GM23338 (cell line): ENCODE measurements at regions not wholly inside any gene's neighbourhood (a gene's known extent, or its start where the extent isn't known, plus 50 kb on each side); places are given as distances from the start of the nearest gene placed in this dataset.

Source experiments
- ATAC-seq: fragments of 200-7000 bp; cut with Tn5 transposase; 3 replicates; pipeline ENCODE4 v1.9.1; 2020
- DNase-seq: peaks from one replicate; pipeline ENCODE4 v3.0.0-alpha.2; 2015; ENCODE audit warnings: low spot score
- H2AFZ ChIP-seq: fragments of 200-600 bp; sonication (generic); 2 replicates; pipeline ENCODE4 v1.8.0; 2016; ENCODE audit warnings: antibody characterized with exemption, mild to moderate bottlenecking, moderate library complexity
- H3F3A ChIP-seq: fragments of 200-600 bp; sonication (generic); replicated peaks from 2 replicates; pipeline ENCODE4 v1.8.0; 2017; ENCODE audit warnings: antibody characterized with exemption, mixed run types, low read depth
- H3K27ac ChIP-seq: fragments of 200-600 bp; sonication (generic); 2 replicates; pipeline ENCODE4 v1.6.1; 2016; ENCODE audit warnings: low read depth
- H3K27me3 ChIP-seq: fragments of 200-600 bp; sonication (generic); 2 replicates; pipeline ENCODE4 v1.8.0; 2016; ENCODE audit warnings: mild to moderate bottlenecking, mixed run types, moderate library complexity; ENCODE audit not compliant: insufficient read depth
- H3K36me3 ChIP-seq: fragments of 200-600 bp; sonication (generic); 2 replicates; pipeline ENCODE4 v1.8.0; 2016; ENCODE audit warnings: mild to moderate bottlenecking; ENCODE audit not compliant: insufficient read depth
- H3K4me1 ChIP-seq: fragments of 200-600 bp; sonication (generic); 2 replicates; pipeline ENCODE4 v1.8.0; 2016; ENCODE audit warnings: mild to moderate bottlenecking, moderate library complexity; ENCODE audit not compliant: insufficient read depth
- H3K4me2 ChIP-seq: fragments of 200-600 bp; sonication (generic); 2 replicates; pipeline ENCODE4 v1.7.1; 2017; ENCODE audit warnings: mixed run types
- H3K4me3 ChIP-seq: fragments of 200-600 bp; sonication (generic); 2 replicates; pipeline ENCODE4 v1.6.1; 2016; ENCODE audit warnings: mixed run types
- H3K79me2 ChIP-seq: fragments of 200-600 bp; sonication (generic); replicated peaks from 2 replicates; pipeline ENCODE4 v1.8.0; 2017; ENCODE audit warnings: mild to moderate bottlenecking; ENCODE audit not compliant: insufficient read depth
- H3K9me2 ChIP-seq: fragments of 200-600 bp; sonication (generic); 2 replicates; pipeline ENCODE4 v1.8.0; 2017; ENCODE audit not compliant: insufficient read depth
- H4K20me1 ChIP-seq: fragments of 200-600 bp; sonication (generic); replicated peaks from 2 replicates; pipeline ENCODE4 v1.8.0; 2017; ENCODE audit warnings: mild to moderate bottlenecking; ENCODE audit not compliant: insufficient read depth
- H3K27ac Mint-ChIP-seq: 2 replicates; pipeline ENCODE4 v1.8.0; 2020; ENCODE audit warnings: inconsistent platforms, mild to moderate bottlenecking, moderate library complexity, mixed read lengths
- H3K27me3 Mint-ChIP-seq: 3 replicates; pipeline ENCODE4 v1.8.0; 2022; ENCODE audit warnings: low read depth, mild to moderate bottlenecking, moderate library complexity, mixed read lengths, inconsistent platforms; ENCODE audit not compliant: insufficient read depth, poor library complexity
- H3K36me3 Mint-ChIP-seq: 3 replicates; pipeline ENCODE4 v1.8.0; 2021; ENCODE audit warnings: low read depth, mild to moderate bottlenecking, inconsistent platforms, moderate library complexity, mixed read lengths
- H3K4me1 Mint-ChIP-seq: 3 replicates; pipeline ENCODE4 v1.8.0; 2020; ENCODE audit warnings: mild to moderate bottlenecking, inconsistent platforms, mixed read lengths
- H3K4me3 Mint-ChIP-seq: 3 replicates; pipeline ENCODE4 v1.8.0; 2021; ENCODE audit warnings: moderate library complexity, mild to moderate bottlenecking, inconsistent platforms, mixed read lengths
- H3K9me3 Mint-ChIP-seq: 3 replicates; pipeline ENCODE4 v1.8.0; 2020; ENCODE audit warnings: moderate library complexity, mild to moderate bottlenecking, inconsistent platforms, mixed read lengths
- CREB1 ChIP-seq: fragments of 250-450 bp; sonication (Bioruptor Pico); IDR thresholded peaks from 2 replicates; pipeline ENCODE4 v1.5.0; 2020; ENCODE audit warnings: low read depth, mild to moderate bottlenecking, moderate library complexity
- CTCF ChIP-seq, 2 experiments: fragments of 200-600 bp in 1 of 2; sonication (generic) in 1 of 2; conservative IDR thresholded peaks; 2 replicates each; pipeline versions ENCODE4 v1.5.1 to v1.6.1; 2016 to 2017; ENCODE audit warnings: antibody characterized with exemption in 2 of 2, low read depth in 2 of 2, mild to moderate bottlenecking in 2 of 2, moderate library complexity in 1 of 2
- ETS1 ChIP-seq: IDR thresholded peaks from 2 replicates; pipeline ENCODE4 v1.6.1; 2016; ENCODE audit warnings: antibody characterized with exemption
- EZH2 ChIP-seq: fragments of 200-600 bp; sonication (generic); IDR thresholded peaks from one replicate; pipeline ENCODE4 v1.8.0; 2017; ENCODE audit warnings: antibody characterized with exemption, mild to moderate bottlenecking, low read depth; ENCODE audit not compliant: unreplicated experiment
- EZH2phosphoT487 ChIP-seq: fragments of 200-600 bp; sonication (generic); IDR thresholded peaks from one replicate; pipeline ENCODE4 v1.8.1; 2018; ENCODE audit warnings: antibody characterized with exemption; ENCODE audit not compliant: unreplicated experiment
- JUNB ChIP-seq: IDR thresholded peaks from one replicate; pipeline ENCODE4 v1.6.1; 2016; ENCODE audit warnings: antibody characterized with exemption; ENCODE audit not compliant: unreplicated experiment
- NANOG ChIP-seq: IDR thresholded peaks from 2 replicates; pipeline ENCODE4 v1.6.1; 2016; ENCODE audit warnings: antibody characterized with exemption, borderline replicate concordance
- REST ChIP-seq: IDR thresholded peaks from one replicate; pipeline ENCODE4 v1.6.1; 2018; ENCODE audit warnings: antibody characterized with exemption; ENCODE audit not compliant: unreplicated experiment
- STAT1 ChIP-seq: IDR thresholded peaks from one replicate; pipeline ENCODE4 v1.6.1; 2016; ENCODE audit warnings: antibody characterized with exemption; ENCODE audit not compliant: unreplicated experiment
- ZNF114 ChIP-seq: fragments of 250-450 bp; sonication (Bioruptor Pico); IDR thresholded peaks from 2 replicates; pipeline ENCODE4 v1.5.0; 2020; ENCODE audit warnings: mild to moderate bottlenecking, moderate library complexity
- ZNF331 ChIP-seq: fragments of 250-450 bp; sonication (Bioruptor Pico); IDR thresholded peaks from 2 replicates; pipeline ENCODE4 v1.5.0; 2020; ENCODE audit warnings: low read depth, mild to moderate bottlenecking, moderate library complexity

- Mint-ChIP-seq H3K36me3 (no peaks in the 10 kb centered on the region), H3K9me3 (no peaks in the 10 kb centered on the region), H3K4me1 (no peaks in the 10 kb centered on the region), H3K4me3 (no peak overlapping the region), H3K27me3 (peaks cover 3% of the 10 kb centered on the region), H3K27ac (no peak overlapping the region)
- TF ChIP-seq ZNF331 (no peak), JUNB (no peak), CREB1 (CRISPR knock-in tag) (no peak), ETS1 (no peak), CTCF (conservative IDR thresholded peaks at IDR 0.05; ENCODE audit: low read depth in 2 of 2) (no peak), NANOG (no peak), REST (no peak), ZNF114 (CRISPR knock-in tag) (no peak), STAT1 (no peak), EZH2phosphoT487 (no peak)
- Histone ChIP-seq H3K9me2 (peaks cover 18% of the 10 kb centered on the region), H3K4me1 (no peaks in the 10 kb centered on the region), H3K4me2 (no peak overlapping the region), H3F3A (no peaks in the 10 kb centered on the region), H3K27me3 (no peaks in the 10 kb centered on the region), H4K20me1 (no peaks in the 10 kb centered on the region), H3K27ac (no peak overlapping the region), H3K79me2 (no peaks in the 10 kb centered on the region), H3K36me3 (no peaks in the 10 kb centered on the region), H2AFZ (no peak overlapping the region), H3K4me3 (no peak overlapping the region)
- no peak for DNase-seq
- no peak for ATAC-seq
These were observed 146.3 kb downstream of the HLX start for GRCh38 chr1:221025501-221025900.

- H3K4me1 Mint-ChIP-seq, result no peaks in the 10 kb centered on the region
- no peaks in the 10 kb centered on the region for H3K9me3 Mint-ChIP-seq
- Histone ChIP-seq H3K27me3 (no peaks in the 10 kb centered on the region), H3K4me2 (no peak overlapping the region), H3K4me1 (no peaks in the 10 kb centered on the region), H3K27ac (no peak overlapping the region), H3K4me3 (no peak overlapping the region), H3K9me2 (peaks cover 18% of the 10 kb centered on the region), H3F3A (no peaks in the 10 kb centered on the region), H4K20me1 (no peaks in the 10 kb centered on the region), H2AFZ (no peak overlapping the region), H3K36me3 (no peaks in the 10 kb centered on the region), H3K79me2 (no peaks in the 10 kb centered on the region)
- no peak overlapping the region for H3K4me3 Mint-ChIP-seq
- H3K27me3 Mint-ChIP-seq, result peaks cover 3% of the 10 kb centered on the region
- H3K27ac Mint-ChIP-seq, result no peak overlapping the region
- ATAC-seq (no peak), DNase-seq (no peak)
- no peaks in the 10 kb centered on the region for H3K36me3 Mint-ChIP-seq
- no peak for TF ChIP-seq JUNB
- no peak for TF ChIP-seq ZNF114 (CRISPR knock-in tag)
- no peak for TF ChIP-seq CREB1 (CRISPR knock-in tag)
- no peak for TF ChIP-seq EZH2
- no peak for TF ChIP-seq CTCF (conservative IDR thresholded peaks at IDR 0.05; ENCODE audit: low read depth in 2 of 2)
These were observed 146.7 kb downstream of the HLX start for GRCh38 chr1:221025956-221026355.
